GM12873 (cell line): ENCODE measurements at regions not wholly inside any gene's neighbourhood (a gene's known extent, or its start where the extent isn't known, plus 50 kb on each side); places are given as distances from the start of the nearest gene placed in this dataset.

ENCODE experiments used
- CTCF ChIP-seq: IDR thresholded peaks from 2 replicates; pipeline ENCODE4 v1.5.1; 2012; ENCODE audit warnings: low read depth, mild to moderate bottlenecking, moderate library complexity, low read length, control low read depth; ENCODE audit not compliant: insufficient read depth; ENCODE audit errors: missing control alignments

DNA sequence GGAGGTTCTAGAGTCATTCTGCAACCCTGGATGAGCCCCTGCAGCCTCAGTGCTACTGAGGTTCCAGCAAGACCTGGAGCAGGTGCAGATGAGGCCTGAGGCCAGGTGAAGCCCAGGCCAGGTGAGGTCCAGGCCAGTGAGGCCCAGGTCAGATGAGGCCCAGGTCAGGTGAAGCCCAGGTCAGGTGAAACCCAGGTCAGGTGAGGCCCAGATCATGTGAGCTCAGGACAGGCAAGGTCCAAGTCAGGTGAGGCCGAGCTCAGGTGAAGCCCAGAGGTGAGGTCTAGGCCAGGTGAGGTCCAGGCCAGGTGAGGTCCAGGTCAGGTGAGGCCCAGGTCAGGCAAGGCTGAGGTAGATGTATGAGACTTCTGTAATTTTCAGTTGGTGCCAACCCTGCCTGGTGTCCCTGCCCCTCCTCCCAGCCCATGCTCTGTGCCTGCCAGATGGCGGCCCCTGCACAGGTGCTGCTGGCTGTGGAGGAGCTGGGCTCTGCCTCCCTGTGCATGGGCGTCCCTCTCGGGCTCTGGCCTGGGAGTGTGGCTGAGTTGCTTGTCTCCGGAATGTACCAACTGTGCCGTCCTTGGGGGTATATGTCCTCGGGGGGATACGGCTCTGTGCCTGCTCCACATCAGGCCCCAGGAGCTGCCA is 388.5 kb downstream of the TMEM121 start:
- TF ChIP-seq CTCF, result no peak

DNA sequence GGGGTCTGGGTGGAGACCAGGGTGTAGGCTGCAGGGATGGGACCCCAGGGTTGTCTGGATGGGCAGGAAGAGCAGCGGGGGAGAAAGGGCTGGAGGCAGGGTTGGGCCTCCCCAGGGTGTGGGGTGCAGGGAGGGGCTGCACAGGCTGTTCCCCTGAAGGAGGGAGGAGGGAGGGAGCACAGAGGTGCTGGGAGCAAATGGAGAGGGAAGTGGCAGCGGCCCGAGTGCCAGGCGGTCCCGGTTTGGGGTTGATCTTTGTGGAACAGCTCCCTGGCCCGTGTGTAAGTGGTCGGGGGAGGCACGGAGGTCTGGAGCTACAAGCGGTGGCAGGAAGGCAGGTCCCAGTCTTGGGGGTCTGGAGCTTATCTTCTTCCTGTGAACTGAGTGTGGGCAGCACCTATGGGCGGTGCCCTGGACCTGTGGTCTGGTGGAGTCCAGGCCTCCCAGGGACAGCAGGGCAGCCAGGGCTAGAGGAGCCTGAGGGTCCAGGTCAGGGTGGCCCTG is 391.6 kb downstream of the TMEM121 start:
- TF ChIP-seq CTCF, result no peak

DNA sequence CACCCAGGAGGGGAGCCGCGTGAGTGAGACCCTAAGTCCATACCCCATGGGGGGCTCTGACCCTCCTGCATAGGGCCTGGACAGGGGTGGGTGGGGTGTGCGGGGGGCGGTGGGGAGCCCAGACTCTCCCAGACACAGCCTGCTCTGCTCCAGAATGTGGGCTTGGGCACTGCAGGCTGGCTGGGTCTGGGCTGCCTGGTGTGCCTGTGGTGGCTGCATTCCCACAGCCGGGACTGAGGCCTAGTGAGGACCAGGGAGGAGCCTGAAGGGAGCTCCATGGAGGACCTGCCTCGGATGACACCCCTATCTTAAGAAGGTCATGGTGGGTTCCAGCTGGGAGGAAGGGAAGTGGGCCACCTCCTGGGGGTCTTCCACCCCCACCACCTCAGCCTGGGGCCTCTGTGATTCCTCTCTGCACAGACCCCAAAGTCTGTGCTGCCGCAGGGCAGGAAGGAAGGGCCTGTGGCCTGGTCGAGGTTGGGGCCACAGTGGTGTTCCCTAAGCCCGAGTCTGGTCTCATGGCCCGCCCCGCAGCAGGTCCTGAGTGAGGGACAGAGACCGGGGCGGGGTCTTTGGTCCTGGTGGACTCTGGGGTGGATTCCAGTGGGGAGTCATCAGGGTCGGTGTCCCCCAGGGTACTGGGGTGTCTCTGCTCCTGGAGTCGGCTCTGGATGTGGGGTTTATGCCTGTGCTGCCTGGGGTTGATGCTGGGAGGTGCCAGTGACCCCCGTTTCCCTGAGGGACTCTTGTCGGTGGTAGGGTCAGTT is 392.3 kb downstream of the TMEM121 start:
- TF ChIP-seq CTCF, result no peak

GRCh38 chr14:105919458-105920150 is 393.2 kb downstream of the TMEM121 start:
- TF ChIP-seq CTCF, result no peak

- no peak for TF ChIP-seq CTCF
Measured at GRCh38 chr14:105924951-105925591, 398.7 kb downstream of the TMEM121 start.

DNA sequence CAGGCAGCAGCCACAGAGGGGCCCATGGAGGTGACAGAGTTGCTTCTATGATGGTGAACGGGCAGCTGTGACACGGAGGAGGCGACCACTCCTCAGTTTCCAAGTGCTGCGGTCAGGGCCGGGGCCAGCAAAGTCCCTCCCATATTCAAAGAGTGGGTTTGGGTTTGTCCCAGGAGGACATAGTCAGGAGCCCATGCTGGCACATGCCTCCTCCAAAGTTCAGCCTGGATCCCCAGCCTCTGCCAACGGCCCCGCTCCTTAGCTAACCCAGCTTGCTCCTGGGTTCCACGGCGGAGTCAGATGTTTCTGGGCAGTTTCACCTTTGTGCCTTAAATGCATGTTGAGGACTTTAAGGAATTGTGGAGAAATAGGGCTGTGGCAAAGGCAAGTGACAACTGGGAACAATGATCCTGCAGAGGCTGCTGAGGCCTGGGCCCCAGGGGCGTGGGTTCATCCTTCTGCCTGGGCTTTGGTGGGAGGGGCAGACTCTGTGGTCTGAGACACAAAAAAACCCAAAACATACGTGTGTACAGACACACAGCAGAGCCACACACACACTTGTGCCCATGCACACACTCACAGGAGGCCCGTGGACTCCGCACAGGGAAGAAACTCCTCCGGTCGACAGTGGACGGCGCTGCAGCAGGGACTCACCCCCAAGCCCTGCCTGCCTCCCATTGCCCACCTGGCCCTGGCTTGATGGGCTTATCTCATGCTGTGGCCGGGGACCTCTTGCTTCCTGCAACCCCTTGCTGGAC is 399.4 kb downstream of the TMEM121 start:
- no peak for TF ChIP-seq CTCF
